ENCODE measurements at regions not wholly inside any gene's neighbourhood (a gene's known extent, or its start where the extent isn't known, plus 50 kb on each side); places are given as distances from the start of the nearest gene placed in this dataset.

DNA sequence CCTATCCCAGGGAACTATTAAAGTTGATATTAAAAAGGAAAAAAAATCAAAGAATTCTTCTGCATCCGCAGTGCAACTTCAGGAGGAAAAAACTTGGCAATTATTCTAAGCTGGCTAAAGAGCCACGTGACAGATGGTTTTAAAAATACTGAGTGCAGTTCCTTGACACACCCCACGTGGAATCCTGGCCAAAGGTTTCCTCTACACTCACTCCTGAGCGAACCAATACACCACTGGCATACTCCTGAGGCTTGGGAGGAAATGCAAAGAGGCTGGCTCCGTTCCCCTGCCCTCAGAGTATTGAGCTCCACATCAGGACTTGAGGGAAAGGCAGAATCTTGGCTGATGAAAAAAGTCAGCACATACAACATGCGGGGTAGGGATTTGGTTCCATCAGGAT lies 133.8 kb upstream of the ATP6AP2 start:
- no peaks in the 10 kb centered on the region for H3K4me1 ChIP-seq (ENCODE audit: control insufficient read depth in 1 of 2, low read depth in 2 of 2)
- H3K9me3 ChIP-seq, result no peaks in the 10 kb centered on the region
- no peak overlapping the region for H3K27ac ChIP-seq
- no peak overlapping the region for H3K4me3 ChIP-seq
- ATAC-seq (ENCODE audit: insufficient number of reproducible peaks, low FRiP score, low read depth) (no peak), DNase-seq (ENCODE audit: low spot score) (no peak)
- TF ChIP-seq, protein P1, sequence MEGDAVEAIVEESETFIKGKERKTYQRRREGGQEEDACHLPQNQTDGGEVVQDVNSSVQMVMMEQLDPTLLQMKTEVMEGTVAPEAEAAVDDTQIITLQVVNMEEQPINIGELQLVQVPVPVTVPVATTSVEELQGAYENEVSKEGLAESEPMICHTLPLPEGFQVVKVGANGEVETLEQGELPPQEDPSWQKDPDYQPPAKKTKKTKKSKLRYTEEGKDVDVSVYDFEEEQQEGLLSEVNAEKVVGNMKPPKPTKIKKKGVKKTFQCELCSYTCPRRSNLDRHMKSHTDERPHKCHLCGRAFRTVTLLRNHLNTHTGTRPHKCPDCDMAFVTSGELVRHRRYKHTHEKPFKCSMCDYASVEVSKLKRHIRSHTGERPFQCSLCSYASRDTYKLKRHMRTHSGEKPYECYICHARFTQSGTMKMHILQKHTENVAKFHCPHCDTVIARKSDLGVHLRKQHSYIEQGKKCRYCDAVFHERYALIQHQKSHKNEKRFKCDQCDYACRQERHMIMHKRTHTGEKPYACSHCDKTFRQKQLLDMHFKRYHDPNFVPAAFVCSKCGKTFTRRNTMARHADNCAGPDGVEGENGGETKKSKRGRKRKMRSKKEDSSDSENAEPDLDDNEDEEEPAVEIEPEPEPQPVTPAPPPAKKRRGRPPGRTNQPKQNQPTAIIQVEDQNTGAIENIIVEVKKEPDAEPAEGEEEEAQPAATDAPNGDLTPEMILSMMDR (IDR thresholded peaks at IDR 0.05), result no peak
- H3K27me3 ChIP-seq (replicated peaks; ENCODE audit: insufficient read depth), result no peaks in the 10 kb centered on the region
- H3K36me3 ChIP-seq, result no peaks in the 10 kb centered on the region

DNA sequence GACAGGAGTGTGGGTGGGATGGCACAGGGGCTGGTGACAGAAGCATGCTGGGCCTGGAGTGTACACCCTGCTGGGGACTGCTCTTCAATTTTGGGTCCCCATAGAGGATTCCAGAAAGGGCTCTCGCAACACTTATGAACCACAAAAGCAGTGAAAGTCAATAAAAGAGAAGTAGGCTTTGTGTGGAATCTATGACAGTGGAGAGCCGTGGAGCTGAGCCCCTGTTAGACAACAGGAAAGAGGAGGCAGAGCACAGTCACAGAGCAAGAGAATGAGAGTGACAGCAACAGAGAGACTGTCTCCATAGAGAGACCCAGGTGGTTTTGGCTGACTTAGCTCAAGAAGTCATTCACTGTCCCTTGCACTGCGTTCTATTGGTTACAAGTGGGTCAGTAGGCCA lies 135.1 kb upstream of the ATP6AP2 start:
- DNase-seq (ENCODE audit: low spot score), result no peak
- Histone ChIP-seq H3K27me3 (replicated peaks; ENCODE audit: insufficient read depth) (no peaks in the 10 kb centered on the region), H3K9me3 (no peaks in the 10 kb centered on the region), H3K4me3 (no peak overlapping the region), H3K27ac (no peak overlapping the region), H3K4me1 (ENCODE audit: control insufficient read depth in 1 of 2, low read depth in 2 of 2) (no peaks in the 10 kb centered on the region), H3K36me3 (no peaks in the 10 kb centered on the region)
- ATAC-seq (ENCODE audit: insufficient number of reproducible peaks, low FRiP score, low read depth), result no peak
- TF ChIP-seq, protein P1 (IDR thresholded peaks at IDR 0.05), result no peak

DNA sequence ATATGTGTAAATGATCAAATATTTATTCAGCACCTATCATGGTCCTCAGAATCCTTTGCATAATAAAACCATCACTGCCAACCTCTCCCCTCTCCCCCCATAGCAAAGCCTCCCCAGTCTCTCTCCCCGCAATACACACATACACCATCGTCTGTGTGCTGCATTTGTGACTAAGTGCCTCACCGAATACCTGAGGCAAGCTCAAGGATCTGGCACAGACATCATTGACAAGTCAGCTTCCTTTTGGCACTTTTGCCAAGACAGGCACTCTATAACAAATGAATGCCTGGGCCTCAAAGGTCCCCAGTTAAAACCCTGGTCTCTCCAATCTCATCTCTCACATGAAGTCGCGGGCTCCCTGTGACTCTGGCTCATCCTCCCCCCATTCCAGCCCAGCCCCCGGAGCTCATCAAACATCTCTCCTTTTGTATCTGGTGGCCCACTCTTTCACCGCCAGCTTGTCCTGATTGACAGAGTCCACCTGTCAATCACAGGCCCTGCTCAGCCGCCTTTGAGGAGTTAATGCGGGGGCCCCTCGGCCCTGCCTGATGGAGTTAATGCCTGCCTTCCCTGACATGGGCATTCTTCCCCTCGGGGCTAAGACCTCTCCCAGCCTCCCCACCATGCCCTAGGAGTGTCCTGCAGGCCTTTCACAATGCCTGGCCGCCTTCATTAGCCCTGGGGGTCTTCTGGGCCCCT lies 135.8 kb upstream of the ATP6AP2 start:
- Histone ChIP-seq H3K27ac (no peak overlapping the region), H3K4me3 (no peak overlapping the region), H3K27me3 (replicated peaks; ENCODE audit: insufficient read depth) (no peaks in the 10 kb centered on the region), H3K4me1 (ENCODE audit: control insufficient read depth in 1 of 2, low read depth in 2 of 2) (no peaks in the 10 kb centered on the region), H3K9me3 (no peaks in the 10 kb centered on the region), H3K36me3 (no peaks in the 10 kb centered on the region)
- ATAC-seq (ENCODE audit: insufficient number of reproducible peaks, low FRiP score, low read depth) (no peak), DNase-seq (ENCODE audit: low spot score) (no peak)
- TF ChIP-seq, protein P1 (IDR thresholded peaks at IDR 0.05), result no peak

DNA sequence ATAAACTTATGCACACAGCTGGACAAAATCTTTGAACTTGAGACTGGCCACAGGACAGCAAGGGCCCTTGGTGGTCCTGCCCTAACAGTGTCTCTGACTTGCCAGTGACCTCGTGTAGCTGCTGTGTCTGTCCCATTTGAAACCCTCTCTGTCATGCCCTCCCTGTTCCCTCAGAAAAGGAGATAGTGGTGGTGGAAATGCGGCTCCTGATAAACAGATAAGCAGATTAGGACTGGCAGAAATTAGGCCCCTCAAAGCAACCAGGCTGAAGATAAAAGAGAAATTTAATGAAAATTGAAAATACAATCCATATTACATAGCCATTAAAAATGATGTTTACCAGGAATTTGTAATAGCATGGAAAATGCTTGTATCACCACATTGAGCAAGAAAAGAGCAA lies 136.6 kb upstream of the ATP6AP2 start:
- TF ChIP-seq, protein P1 (IDR thresholded peaks at IDR 0.05), result no peak
- no peaks in the 10 kb centered on the region for H3K36me3 ChIP-seq

DNA sequence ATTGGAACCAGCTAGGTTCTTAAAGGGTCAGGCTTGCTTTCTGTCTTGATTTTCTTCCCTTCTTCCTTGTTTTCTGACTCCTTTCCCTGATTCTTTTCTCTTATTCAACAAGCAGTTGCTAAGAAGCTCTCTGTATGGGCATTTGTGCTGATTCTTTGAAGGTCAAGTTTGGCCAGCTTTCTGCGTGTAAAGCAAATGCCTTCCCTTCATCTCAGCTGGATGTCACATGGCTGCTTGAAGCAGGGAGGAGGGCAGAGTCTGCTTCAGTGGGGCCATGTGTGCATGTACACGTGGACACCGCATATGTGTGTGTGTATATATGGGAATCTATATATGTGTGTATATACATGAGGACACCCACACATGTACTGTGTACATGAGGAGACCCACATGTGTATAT lies 139.9 kb upstream of the ATP6AP2 start:
- Histone ChIP-seq H3K4me3 (no peak overlapping the region), H3K9me3 (no peaks in the 10 kb centered on the region), H3K27me3 (replicated peaks; ENCODE audit: insufficient read depth) (no peaks in the 10 kb centered on the region), H3K36me3 (no peaks in the 10 kb centered on the region), H3K4me1 (ENCODE audit: control insufficient read depth in 1 of 2, low read depth in 2 of 2) (peaks cover 0 to 8% of the 10 kb centered on the region in 2 donors), H3K27ac (no peak overlapping the region)
- ATAC-seq (ENCODE audit: insufficient number of reproducible peaks, low FRiP score, low read depth) (no peak), DNase-seq (ENCODE audit: low spot score) (no peak)
- TF ChIP-seq, protein P1 (IDR thresholded peaks at IDR 0.05), result no peak

More for the DNA sequence above, 136.6 kb upstream of the ATP6AP2 start:
- no peak for DNase-seq (ENCODE audit: low spot score)
- no peak overlapping the region for H3K27ac ChIP-seq
- H3K4me3 ChIP-seq, result no peak overlapping the region
- no peak for ATAC-seq (ENCODE audit: insufficient number of reproducible peaks, low FRiP score, low read depth)
- no peaks in the 10 kb centered on the region for H3K9me3 ChIP-seq
- peaks cover 0 to 1% of the 10 kb centered on the region in 2 donors for H3K4me1 ChIP-seq (ENCODE audit: control insufficient read depth in 1 of 2, low read depth in 2 of 2)
- no peaks in the 10 kb centered on the region for H3K27me3 ChIP-seq (replicated peaks; ENCODE audit: insufficient read depth)

All from thoracic aorta (tissue), 2 donors.